GM21367 (cell line): ENCODE measurements at regions not wholly inside any gene's neighbourhood (a gene's known extent, or its start where the extent isn't known, plus 50 kb on each side); places are given as distances from the start of the nearest gene placed in this dataset.

Source experiments
- ATAC-seq: cut with Tn5 transposase; IDR thresholded peaks from one replicate; pipeline ENCODE4 v1.9.1; 2021; ENCODE audit not compliant: unreplicated experiment

- no peak for ATAC-seq
Observed at GRCh38 chr2:133717497-133717896, 149.2 kb upstream of the NCKAP5 start.

GRCh38 chr2:133718688-133719201, 150.5 kb upstream of the NCKAP5 start:
- ATAC-seq: no peak

GRCh38 chr2:133720429-133720828, 152.2 kb upstream of the NCKAP5 start:
- no peak for ATAC-seq

- ATAC-seq: no peak
Observed at GRCh38 chr2:133721118-133721517, 152.9 kb upstream of the NCKAP5 start.

DNA sequence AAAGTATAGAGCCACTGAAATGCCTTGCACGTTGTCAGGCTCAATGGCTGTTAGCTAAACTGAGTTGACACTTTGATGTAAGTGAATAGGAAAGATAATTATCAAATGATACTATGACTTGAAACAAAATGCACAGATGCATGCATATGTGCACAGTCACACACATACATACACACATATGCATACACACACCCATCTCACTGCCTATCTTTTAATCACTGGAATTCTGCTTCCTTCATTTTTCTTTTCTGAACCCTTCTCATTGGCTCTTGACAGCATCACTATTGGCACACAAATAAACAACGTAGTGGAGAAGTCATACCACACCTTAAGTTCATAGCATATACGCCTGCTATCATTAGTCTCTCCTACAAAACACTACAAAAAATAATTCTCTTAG, 154.9 kb upstream of the NCKAP5 start:
- ATAC-seq: no peak

GRCh38 chr2:133726973-133727372, 158.7 kb upstream of the NCKAP5 start:
- no peak for ATAC-seq

DNA sequence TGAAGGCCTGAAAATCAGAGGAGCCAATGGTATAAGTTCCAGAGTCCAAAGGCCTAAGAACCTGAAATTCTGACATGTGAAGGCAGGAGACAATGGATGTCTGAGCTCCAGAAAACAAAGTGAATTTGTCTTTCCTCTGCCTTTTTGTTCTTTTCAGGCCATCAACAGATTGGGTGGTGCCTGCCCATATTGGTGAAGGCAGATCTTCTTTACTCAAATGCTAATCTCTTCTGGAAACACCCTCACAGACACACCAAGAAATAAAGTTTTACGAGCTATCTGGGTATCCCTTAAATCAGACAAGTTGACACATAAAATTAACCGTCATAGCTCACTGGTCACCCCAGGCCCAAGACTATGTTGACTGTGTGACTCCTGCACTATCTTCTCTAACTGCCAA, 163.8 kb upstream of the NCKAP5 start:
- no peak for ATAC-seq

GRCh38 chr2:133732982-133733900, 165.0 kb upstream of the NCKAP5 start:
- no peak for ATAC-seq

DNA sequence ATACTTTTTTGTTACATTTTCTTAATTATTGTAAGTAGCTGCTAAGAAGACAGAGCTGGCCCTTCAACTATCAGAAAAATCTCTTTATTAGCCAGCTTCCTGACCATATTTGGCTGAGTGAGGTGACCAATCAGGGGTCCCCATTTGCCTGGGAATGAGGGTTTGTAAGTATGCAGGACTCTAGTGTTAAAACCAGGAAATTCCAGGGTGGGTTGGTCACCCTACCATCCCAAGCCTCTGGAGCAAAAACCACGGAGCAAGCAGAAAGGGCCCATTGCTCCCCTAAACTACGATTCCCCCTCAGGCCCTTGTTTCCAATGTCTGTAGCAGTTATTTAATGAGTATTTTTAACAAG, 165.6 kb upstream of the NCKAP5 start:
- no peak for ATAC-seq

DNA sequence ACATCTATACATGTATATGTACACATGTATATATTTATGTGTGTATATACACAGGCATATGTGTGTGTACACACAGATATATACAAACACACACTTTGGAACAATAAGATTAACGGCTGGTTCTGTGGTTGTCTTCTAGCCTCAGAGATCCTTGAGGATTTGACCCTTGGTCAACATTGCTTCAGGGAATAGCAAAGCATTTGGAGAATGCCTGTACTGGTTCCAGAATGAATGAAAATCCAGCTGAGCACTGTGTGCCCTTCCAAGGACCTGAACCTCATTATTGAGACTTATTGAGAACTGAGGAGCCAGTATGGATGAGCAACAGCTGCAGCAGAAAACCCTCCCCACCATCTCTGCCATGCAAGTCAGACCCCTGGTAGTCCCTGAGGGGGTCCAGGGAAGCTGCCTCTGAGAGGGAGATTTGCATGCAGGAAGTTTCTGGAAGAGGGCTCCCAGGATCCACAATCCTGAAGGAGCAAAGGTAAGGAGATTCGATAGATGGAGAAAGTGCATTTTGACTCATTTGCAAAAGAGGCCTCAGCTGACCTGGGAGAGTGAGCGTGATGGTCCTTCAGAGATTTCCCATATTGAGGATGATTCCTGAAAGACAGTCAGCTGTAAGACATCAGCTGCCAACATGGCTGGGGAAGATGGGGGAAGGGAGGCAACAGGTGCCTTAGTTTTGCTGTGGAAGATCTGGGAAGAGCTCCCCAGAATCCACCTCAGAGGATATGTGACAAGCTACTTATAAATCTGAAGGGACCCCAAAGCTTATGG, 166.6 kb upstream of the NCKAP5 start:
- ATAC-seq: no peak

GRCh38 chr2:133736674-133737073, 168.4 kb upstream of the NCKAP5 start:
- no peak for ATAC-seq

- ATAC-seq: no peak
Observed at GRCh38 chr2:133737242-133737993, 169.2 kb upstream of the NCKAP5 start.

DNA sequence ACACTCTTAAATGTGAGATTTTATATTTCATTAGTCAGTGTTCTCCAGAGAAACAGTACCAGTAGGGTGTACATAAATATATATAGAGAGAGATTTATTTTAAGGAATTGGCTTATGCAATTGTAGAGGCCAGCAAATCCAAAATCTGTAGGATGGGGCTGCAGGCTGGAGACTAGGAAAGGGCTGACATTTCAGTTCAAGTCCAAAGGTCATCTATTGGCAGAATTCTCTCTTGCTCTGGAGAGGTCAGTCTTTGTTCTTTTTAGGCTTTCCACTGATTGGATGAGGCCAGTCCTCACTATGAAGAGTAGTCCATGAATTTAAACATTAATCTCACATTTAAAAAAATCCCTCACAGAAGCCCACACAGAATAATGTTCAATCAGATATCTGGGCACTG, 170.8 kb upstream of the NCKAP5 start:
- ATAC-seq: no peak

GRCh38 chr2:133740500-133740899, 172.2 kb upstream of the NCKAP5 start:
- no peak for ATAC-seq

- ATAC-seq: no peak
Observed at GRCh38 chr2:133748007-133748700, 179.9 kb upstream of the NCKAP5 start.

- ATAC-seq: no peak
Observed at GRCh38 chr2:133753665-133754064, 185.4 kb upstream of the NCKAP5 start.

DNA sequence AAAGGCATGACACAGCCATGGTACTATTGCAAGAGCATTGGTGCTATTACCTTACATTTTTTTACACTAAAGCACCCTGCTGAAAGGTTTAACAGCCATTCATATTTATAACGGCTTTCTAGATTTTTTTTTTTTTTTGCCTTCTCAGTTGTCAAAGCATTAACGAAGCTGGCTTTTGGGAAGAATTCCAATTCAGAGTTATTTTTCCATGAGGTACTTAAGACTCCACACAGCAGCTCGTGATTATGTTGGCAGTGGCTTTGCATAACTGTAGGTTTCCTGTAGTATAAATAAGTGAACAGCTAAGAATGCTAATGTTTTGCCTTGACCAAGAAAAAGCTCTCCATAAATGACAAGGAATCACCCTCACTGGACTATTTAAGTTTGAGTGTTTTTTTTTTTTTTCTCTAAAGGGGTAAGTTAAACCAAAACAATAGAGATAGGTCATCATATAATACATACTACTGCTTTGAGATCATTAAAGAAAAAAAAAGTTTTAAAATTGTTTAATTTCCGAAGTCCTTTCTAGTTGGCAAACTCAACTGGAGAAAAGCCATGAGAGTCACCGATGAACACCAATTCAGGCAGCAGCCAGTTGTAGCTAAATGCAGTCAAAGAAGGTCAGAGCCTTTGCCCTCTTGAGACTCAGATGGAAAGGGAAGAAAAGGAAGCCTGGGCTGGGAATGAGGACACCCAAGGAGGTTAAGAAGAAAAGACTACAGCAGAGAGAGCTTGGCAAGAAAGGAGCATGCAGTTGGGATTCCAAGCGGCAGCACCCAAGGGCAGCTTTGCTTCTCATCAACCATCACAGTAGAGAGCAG, 187.4 kb upstream of the NCKAP5 start:
- no peak for ATAC-seq

DNA sequence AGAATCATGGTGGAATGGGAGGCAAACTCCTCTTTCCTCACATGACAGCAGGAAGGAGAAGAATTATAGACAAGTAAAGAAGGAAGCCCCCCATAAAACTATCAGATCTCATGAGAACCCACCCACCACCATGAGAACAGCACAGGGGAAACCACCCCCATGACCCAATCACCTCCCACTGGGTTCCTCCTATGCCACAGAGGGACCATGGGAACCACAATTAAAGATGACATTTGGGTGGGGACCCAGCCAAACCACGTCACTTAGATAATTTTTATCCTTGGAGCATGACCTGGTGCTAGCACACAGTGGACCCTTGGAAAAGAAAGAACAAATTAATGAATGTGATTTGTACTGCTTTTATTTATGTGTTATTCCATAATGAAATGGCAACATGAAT, 188.6 kb upstream of the NCKAP5 start:
- no peak for ATAC-seq

GRCh38 chr2:133760376-133760775, 192.1 kb upstream of the NCKAP5 start:
- no peak for ATAC-seq

- no peak for ATAC-seq
Observed at GRCh38 chr2:133765658-133766057, 197.4 kb upstream of the NCKAP5 start.
